ENCODE measurements at regions not wholly inside any gene's neighbourhood (a gene's known extent, or its start where the extent isn't known, plus 50 kb on each side); places are given as distances from the start of the nearest gene placed in this dataset.
"Not testable (repeated sequence)": the region's sequence is repeated elsewhere in the genome, so short reads cannot be mapped to it uniquely, and the experiment has no call there.

DNA sequence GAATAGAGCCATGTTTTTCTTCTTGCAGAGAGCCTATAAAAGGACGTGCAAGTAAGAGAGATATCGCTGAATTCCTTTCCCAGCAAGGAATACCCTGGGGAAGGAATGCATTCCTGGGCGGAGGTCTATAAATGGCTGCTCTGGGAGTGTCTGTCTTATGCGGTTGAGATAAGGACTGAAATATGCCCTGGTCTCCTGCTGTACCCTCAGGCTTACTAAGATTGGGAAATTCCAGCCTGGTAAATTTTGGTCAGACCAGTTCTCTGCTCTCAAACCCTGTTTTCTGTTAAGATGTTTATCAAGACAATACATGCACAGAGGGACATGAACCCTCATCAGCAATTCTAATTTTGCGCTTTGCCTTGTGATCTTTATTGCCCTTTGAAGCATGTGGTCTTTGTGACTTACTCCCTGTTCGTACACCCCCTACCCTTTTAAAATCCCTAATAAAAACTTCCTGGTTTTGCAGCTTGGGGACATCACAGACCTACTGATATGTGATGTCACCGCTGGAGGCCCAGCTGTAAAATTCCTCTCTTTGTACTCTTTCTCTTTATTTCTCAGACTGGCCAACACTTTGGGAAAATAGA, 191.2 kb upstream of the ZNF804A start:
- CTCF ChIA-PET; H3K4me1 Mint-ChIP-seq; POLR2A ChIA-PET; H3K9me3 Mint-ChIP-seq (ENCODE audit: low read depth); H3K27ac Mint-ChIP-seq; H3K36me3 Mint-ChIP-seq (ENCODE audit: low read depth); H3K4me3 Mint-ChIP-seq; ATAC-seq; H3K27me3 Mint-ChIP-seq; DNase-seq; intact Hi-C loops (cut with DNase I, micrococcal nuclease): not testable (repeated sequence)

- H3K36me3 Mint-ChIP-seq (ENCODE audit: low read depth), result no peaks in the 10 kb centered on the region
- H3K27ac Mint-ChIP-seq, result no peak overlapping the region
- ChIA-PET POLR2A (no interaction called here), CTCF (no interaction called here)
- no peak overlapping the region for H3K4me3 Mint-ChIP-seq
- no peaks in the 10 kb centered on the region for H3K27me3 Mint-ChIP-seq
- H3K4me1 Mint-ChIP-seq, result no peaks in the 10 kb centered on the region
- H3K9me3 Mint-ChIP-seq (ENCODE audit: low read depth), result peaks cover 6% of the 10 kb centered on the region
- ATAC-seq (no peak), DNase-seq (no peak)
- intact Hi-C loops (cut with DNase I, micrococcal nuclease), result no loop called here
Measured at GRCh38 chr2:184410160-184410559, 188.2 kb upstream of the ZNF804A start.

GRCh38 chr2:184413221-184413620, 185.1 kb upstream of the ZNF804A start:
- ATAC-seq (no peak), DNase-seq (no peak)
- intact Hi-C loops (cut with DNase I, micrococcal nuclease), result no loop called here
- H3K4me3 Mint-ChIP-seq, result no peak overlapping the region
- H3K36me3 Mint-ChIP-seq (ENCODE audit: low read depth), result no peaks in the 10 kb centered on the region
- no peaks in the 10 kb centered on the region for H3K27me3 Mint-ChIP-seq
- peaks cover 2% of the 10 kb centered on the region for H3K9me3 Mint-ChIP-seq (ENCODE audit: low read depth)
- CTCF ChIA-PET, result no interaction called here
- H3K27ac Mint-ChIP-seq, result no peak overlapping the region
- POLR2A ChIA-PET, result no interaction called here
- H3K4me1 Mint-ChIP-seq, result no peaks in the 10 kb centered on the region

GRCh38 chr2:184413671-184414229, 184.6 kb upstream of the ZNF804A start:
- H3K4me1 Mint-ChIP-seq, result no peaks in the 10 kb centered on the region
- intact Hi-C loops (cut with DNase I, micrococcal nuclease), result no loop called here
- no peak overlapping the region for H3K4me3 Mint-ChIP-seq
- H3K9me3 Mint-ChIP-seq (ENCODE audit: low read depth), result peaks cover 2% of the 10 kb centered on the region
- CTCF ChIA-PET, result no interaction called here
- no peaks in the 10 kb centered on the region for H3K27me3 Mint-ChIP-seq
- H3K36me3 Mint-ChIP-seq (ENCODE audit: low read depth), result no peaks in the 10 kb centered on the region
- POLR2A ChIA-PET, result no interaction called here
- ATAC-seq (no peak), DNase-seq (no peak)
- no peak overlapping the region for H3K27ac Mint-ChIP-seq

DNA sequence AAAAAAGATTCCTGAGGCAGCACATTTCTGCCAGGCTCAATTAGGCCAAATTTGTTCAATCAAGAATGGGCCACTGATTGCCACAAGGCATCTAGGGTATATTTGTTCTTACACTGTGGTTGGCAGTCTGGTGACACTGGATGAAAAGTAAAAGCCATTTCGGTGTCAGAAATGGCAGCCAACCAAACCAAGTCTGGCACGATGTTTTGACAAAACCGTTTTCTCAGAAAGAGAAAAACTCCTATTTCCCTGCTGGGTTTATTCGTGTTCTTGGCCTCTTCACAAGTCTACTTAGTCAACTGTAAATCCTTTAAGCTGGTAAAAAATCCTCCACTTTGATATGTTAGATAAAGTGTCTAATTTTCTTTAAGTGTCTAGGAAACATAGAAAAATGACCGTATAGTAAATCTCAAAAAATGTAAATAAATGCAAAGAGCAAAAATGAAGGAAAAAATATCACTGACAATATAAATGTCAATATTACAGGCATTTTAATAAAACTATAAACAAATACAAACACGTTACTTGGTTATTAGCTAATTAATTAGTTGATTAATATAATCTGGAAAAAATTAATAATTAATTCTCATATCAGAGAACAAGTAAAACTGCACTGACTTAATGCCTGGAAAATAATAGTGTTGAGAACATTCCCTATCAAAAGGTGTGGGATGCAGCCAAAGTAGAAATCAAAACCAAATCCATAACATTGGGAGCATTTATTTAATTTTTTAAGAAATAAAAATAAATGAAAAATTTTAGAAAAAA, 182.0 kb upstream of the ZNF804A start:
- ChIA-PET CTCF (no interaction called here), POLR2A (no interaction called here)
- H3K4me1 Mint-ChIP-seq, result no peaks in the 10 kb centered on the region
- H3K27ac Mint-ChIP-seq, result no peak overlapping the region
- intact Hi-C loops (cut with DNase I, micrococcal nuclease), result no loop called here
- H3K4me3 Mint-ChIP-seq, result no peak overlapping the region
- no peak for ATAC-seq
- no peaks in the 10 kb centered on the region for H3K9me3 Mint-ChIP-seq (ENCODE audit: low read depth)
- H3K27me3 Mint-ChIP-seq, result no peaks in the 10 kb centered on the region
- H3K36me3 Mint-ChIP-seq (ENCODE audit: low read depth), result no peaks in the 10 kb centered on the region
- no peak for DNase-seq

DNA sequence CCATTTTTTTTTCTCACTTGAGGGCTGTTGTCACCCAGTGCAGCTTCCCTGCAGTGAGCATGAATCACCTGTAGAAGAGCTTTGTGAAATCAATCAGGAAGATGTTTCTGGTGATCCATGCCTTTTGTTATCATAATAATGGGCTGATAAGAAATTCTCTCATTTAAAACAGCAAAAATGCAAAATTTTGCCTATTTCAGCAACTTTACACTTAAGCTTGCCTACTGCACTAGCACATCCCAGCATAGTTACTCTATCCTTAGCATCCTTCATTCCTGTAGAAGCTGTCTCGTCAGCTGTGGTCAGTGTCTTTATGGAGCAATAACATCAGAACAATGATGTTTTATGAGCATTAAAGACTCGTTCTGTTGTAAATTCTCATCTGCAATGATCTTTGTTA, 178.6 kb upstream of the ZNF804A start:
- peaks cover 4% of the 10 kb centered on the region for H3K9me3 Mint-ChIP-seq (ENCODE audit: low read depth)
- ATAC-seq (no peak), DNase-seq (no peak)
- no peak overlapping the region for H3K27ac Mint-ChIP-seq
- no peaks in the 10 kb centered on the region for H3K27me3 Mint-ChIP-seq
- intact Hi-C loops (cut with DNase I, micrococcal nuclease), result no loop called here
- no peaks in the 10 kb centered on the region for H3K36me3 Mint-ChIP-seq (ENCODE audit: low read depth)
- H3K4me3 Mint-ChIP-seq, result no peak overlapping the region
- H3K4me1 Mint-ChIP-seq, result no peaks in the 10 kb centered on the region
- POLR2A ChIA-PET, result no interaction called here
- CTCF ChIA-PET, result no interaction called here

DNA sequence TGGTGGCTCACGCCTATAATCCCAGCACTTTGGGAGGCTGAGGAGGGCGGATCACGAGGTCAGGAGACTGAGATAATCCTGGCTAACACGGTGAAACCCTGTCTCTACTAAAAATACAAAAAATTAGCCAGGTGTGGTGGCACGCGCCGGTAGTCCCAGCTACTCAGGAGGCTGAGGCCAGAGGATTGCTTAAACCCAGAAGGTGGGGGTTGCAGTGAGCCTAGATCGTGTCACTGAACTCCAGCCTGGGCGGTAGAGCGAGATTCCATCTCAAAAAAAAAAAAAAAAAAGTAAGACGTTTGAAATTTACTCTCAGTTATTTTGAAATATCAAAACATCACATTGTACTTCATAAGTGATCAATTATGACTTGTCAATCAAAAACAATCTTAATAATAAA, 176.9 kb upstream of the ZNF804A start:
- intact Hi-C loops (cut with DNase I, micrococcal nuclease); CTCF ChIA-PET; POLR2A ChIA-PET; DNase-seq; H3K27me3 Mint-ChIP-seq; H3K36me3 Mint-ChIP-seq (ENCODE audit: low read depth); H3K9me3 Mint-ChIP-seq (ENCODE audit: low read depth); H3K27ac Mint-ChIP-seq; H3K4me3 Mint-ChIP-seq; ATAC-seq; H3K4me1 Mint-ChIP-seq: not testable (repeated sequence)

DNA sequence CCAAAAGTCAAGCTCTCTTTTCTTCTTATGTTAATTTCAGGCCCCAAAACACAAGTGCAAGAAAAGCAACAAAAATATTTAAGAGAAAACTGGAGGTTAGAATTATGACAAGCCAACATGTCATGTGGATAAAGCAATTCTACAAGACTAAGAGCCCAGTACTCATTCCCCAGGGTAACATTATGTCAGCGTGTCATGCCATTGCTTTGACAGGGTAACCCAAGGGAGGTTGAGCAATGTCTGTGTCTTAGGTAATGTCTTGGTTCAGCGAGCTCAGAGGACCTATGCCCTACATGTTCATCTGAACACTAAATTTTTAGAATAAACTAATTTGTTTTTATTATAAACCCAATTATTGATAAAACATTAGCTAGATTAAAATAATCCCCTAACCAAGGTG, 173.2 kb upstream of the ZNF804A start:
- DNase-seq, result no peak
- Mint-ChIP-seq H3K4me1 (no peaks in the 10 kb centered on the region), H3K27ac (no peak overlapping the region), H3K36me3 (ENCODE audit: low read depth) (no peaks in the 10 kb centered on the region), H3K9me3 (ENCODE audit: low read depth) (peaks cover 4% of the 10 kb centered on the region), H3K27me3 (no peaks in the 10 kb centered on the region), H3K4me3 (no peak overlapping the region)
- CTCF ChIA-PET, result interaction anchor here (1.5 kb wide), 1 partner anchor 9 kb away, joined by 4 read pairs; no protein-coding TSS in a partner anchor
- ATAC-seq, result no peak
- POLR2A ChIA-PET, result interaction anchor here (0.7 kb wide), 1 partner anchor 19 kb away, joined by 3 read pairs; no protein-coding TSS in a partner anchor
- intact Hi-C loops (cut with DNase I, micrococcal nuclease), result no loop called here

DNA sequence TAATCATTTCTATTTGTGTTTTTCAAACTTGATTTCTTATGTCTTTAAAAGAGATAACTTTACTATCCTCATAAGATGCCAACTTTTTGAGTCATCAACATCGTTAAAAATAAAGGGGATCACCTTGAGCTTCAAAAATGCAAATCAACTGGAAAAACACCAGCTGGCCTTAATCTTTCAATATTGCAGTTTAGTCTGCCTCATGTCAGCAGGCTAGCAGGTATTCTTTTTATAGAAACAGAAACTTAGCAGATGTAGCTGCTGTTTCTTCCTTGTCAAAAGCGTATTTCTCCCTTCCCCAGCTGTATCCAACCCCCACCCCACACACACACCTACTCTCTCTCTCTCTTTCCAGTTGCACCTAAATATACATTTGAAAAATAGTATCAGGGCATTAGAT, 154.1 kb upstream of the ZNF804A start:
- POLR2A ChIA-PET, result interaction anchor here (0.6 kb wide), 1 partner anchor 19 kb away, joined by 3 read pairs; no protein-coding TSS in a partner anchor

GRCh38 chr2:184444623-184445223, 153.6 kb upstream of the ZNF804A start:
- Mint-ChIP-seq H3K27ac (no peak overlapping the region), H3K4me3 (no peak overlapping the region), H3K4me1 (no peaks in the 10 kb centered on the region), H3K36me3 (ENCODE audit: low read depth) (no peaks in the 10 kb centered on the region), H3K27me3 (no peaks in the 10 kb centered on the region), H3K9me3 (ENCODE audit: low read depth) (peaks cover 1% of the 10 kb centered on the region)
- no peak for ATAC-seq
- no peak for DNase-seq
- intact Hi-C loops (cut with DNase I, micrococcal nuclease), result no loop called here
- POLR2A ChIA-PET, result interaction anchor here (0.6 kb wide), 1 partner anchor 20 kb away, joined by 3 read pairs; no protein-coding TSS in a partner anchor
- CTCF ChIA-PET, result no interaction called here

More for the DNA sequence above, 154.1 kb upstream of the ZNF804A start:
- no peak for DNase-seq
- H3K36me3 Mint-ChIP-seq (ENCODE audit: low read depth), result no peaks in the 10 kb centered on the region
- peaks cover 2% of the 10 kb centered on the region for H3K9me3 Mint-ChIP-seq (ENCODE audit: low read depth)
- H3K4me1 Mint-ChIP-seq, result no peaks in the 10 kb centered on the region
- no peak overlapping the region for H3K4me3 Mint-ChIP-seq
- no peak for ATAC-seq
- intact Hi-C loops (cut with DNase I, micrococcal nuclease), result no loop called here
- no peak overlapping the region for H3K27ac Mint-ChIP-seq
- CTCF ChIA-PET, result no interaction called here
- H3K27me3 Mint-ChIP-seq, result no peaks in the 10 kb centered on the region

DNA sequence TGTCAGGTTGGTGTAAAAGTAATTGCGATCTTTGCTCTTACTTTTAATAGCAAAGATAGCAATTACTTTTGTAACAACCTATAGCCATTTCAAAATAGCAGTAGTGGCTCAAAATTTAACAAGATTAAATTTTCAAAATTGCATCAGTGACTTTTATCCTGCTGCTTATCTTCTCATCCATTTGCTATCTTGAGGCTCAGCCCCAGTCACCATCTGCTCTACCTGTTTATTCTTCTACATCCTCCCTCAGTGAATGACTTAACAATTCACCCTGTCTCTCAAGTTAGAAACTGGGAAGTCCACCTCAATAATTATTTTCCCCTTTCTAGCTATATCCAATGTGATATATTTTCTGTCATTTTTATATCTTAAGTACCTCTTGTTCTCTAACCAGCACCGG, 148.6 kb upstream of the ZNF804A start:
- no peak for ATAC-seq
- CTCF ChIA-PET, result no interaction called here
- Mint-ChIP-seq H3K27me3 (no peaks in the 10 kb centered on the region), H3K9me3 (ENCODE audit: low read depth) (no peaks in the 10 kb centered on the region), H3K4me3 (no peak overlapping the region), H3K4me1 (no peaks in the 10 kb centered on the region), H3K36me3 (ENCODE audit: low read depth) (no peaks in the 10 kb centered on the region), H3K27ac (no peak overlapping the region)
- no peak for DNase-seq
- intact Hi-C loops (cut with DNase I, micrococcal nuclease), result no loop called here
- POLR2A ChIA-PET, result no interaction called here

DNA sequence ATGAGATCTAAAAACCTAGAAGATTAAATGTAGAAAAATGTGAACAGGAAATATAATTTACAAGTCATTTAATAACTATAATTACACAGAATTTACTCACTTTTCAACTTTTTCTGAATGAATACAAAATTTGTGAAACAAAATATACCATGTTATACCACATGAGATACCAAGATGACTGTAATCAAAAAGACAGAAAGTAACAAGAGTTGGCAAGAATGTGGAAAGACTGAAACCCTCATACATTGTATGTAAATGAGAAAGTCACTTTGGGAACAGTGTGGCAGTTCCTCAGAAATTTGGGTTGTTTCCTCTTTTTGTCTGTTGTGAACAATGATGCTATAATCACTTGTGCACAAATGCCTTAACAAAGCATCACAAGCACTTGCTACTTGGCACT, 145.4 kb upstream of the ZNF804A start:
- H3K27ac Mint-ChIP-seq, result no peak overlapping the region
- no peaks in the 10 kb centered on the region for H3K27me3 Mint-ChIP-seq
- intact Hi-C loops (cut with DNase I, micrococcal nuclease), result no loop called here
- ATAC-seq (no peak), DNase-seq (no peak)
- ChIA-PET POLR2A (no interaction called here), CTCF (no interaction called here)
- H3K36me3 Mint-ChIP-seq (ENCODE audit: low read depth), result no peaks in the 10 kb centered on the region
- no peak overlapping the region for H3K4me3 Mint-ChIP-seq
- H3K9me3 Mint-ChIP-seq (ENCODE audit: low read depth), result no peaks in the 10 kb centered on the region
- H3K4me1 Mint-ChIP-seq, result no peaks in the 10 kb centered on the region

All from activated CD4-positive, alpha-beta T cell treated with anti-CD3 and anti-CD28 coated beads for 36 hours (primary cell).